GF-D8 (cell line): ENCODE measurements at regions not wholly inside any gene's neighbourhood (a gene's known extent, or its start where the extent isn't known, plus 50 kb on each side); places are given as distances from the start of the nearest gene placed in this dataset.
"Not testable (repeated sequence)": the region's sequence is repeated elsewhere in the genome, so short reads cannot be mapped to it uniquely, and the experiment has no call there.

ENCODE experiments used
- DNase-seq: peaks from one replicate; lab custom pipeline; 2025; lab: John Stamatoyannopoulos, UW

GRCh38 chr10:130660266-130660665 lies 524.1 kb downstream of the GLRX3 start:
- no peak for DNase-seq

- no peak for DNase-seq
These were observed 525.2 kb downstream of the GLRX3 start for GRCh38 chr10:130661419-130661818.

GRCh38 chr10:130662775-130663174 lies 526.6 kb downstream of the GLRX3 start:
- no peak for DNase-seq

GRCh38 chr10:130664526-130664925 lies 528.3 kb downstream of the GLRX3 start:
- no peak for DNase-seq

- no peak for DNase-seq
These were observed 530.0 kb downstream of the GLRX3 start for GRCh38 chr10:130666215-130666614.

GRCh38 chr10:130686689-130687300 lies 550.6 kb downstream of the GLRX3 start:
- DNase-seq, result no peak

GRCh38 chr10:130687566-130687965 lies 551.4 kb downstream of the GLRX3 start:
- DNase-seq, result no peak

- no peak for DNase-seq
These were observed 553.8 kb downstream of the GLRX3 start for GRCh38 chr10:130689743-130690626.

GRCh38 chr10:130691776-130692175 lies 555.6 kb downstream of the GLRX3 start:
- no peak for DNase-seq

GRCh38 chr10:130696870-130697269 lies 560.7 kb downstream of the GLRX3 start:
- no peak for DNase-seq

GRCh38 chr10:130707389-130707979 lies 571.3 kb downstream of the GLRX3 start:
- DNase-seq, result no peak

- no peak for DNase-seq
These were observed 572.4 kb downstream of the GLRX3 start for GRCh38 chr10:130708465-130709070.

- no peak for DNase-seq
These were observed 573.2 kb downstream of the GLRX3 start for GRCh38 chr10:130709415-130709814.

- no peak for DNase-seq
These were observed 574.9 kb downstream of the GLRX3 start for GRCh38 chr10:130711072-130711471.

GRCh38 chr10:130713135-130713534 lies 576.9 kb downstream of the GLRX3 start:
- DNase-seq, result no peak

- no peak for DNase-seq
These were observed 577.5 kb downstream of the GLRX3 start for GRCh38 chr10:130713731-130714130.

- no peak for DNase-seq
These were observed 578.7 kb downstream of the GLRX3 start for GRCh38 chr10:130714742-130715467.

- no peak for DNase-seq
These were observed 579.8 kb downstream of the GLRX3 start for GRCh38 chr10:130715686-130716670.

- no peak for DNase-seq
These were observed 580.9 kb downstream of the GLRX3 start for GRCh38 chr10:130717083-130717482.

GRCh38 chr10:130718744-130719447 lies 582.7 kb downstream of the GLRX3 start:
- DNase-seq, result not testable (repeated sequence)
